GM12873 (cell line): ENCODE measurements at regions not wholly inside any gene's neighbourhood (a gene's known extent, or its start where the extent isn't known, plus 50 kb on each side); places are given as distances from the start of the nearest gene placed in this dataset.

ENCODE experiments used
- CTCF ChIP-seq: IDR thresholded peaks from 2 replicates; pipeline ENCODE4 v1.5.1; 2012; ENCODE audit warnings: low read depth, mild to moderate bottlenecking, moderate library complexity, low read length, control low read depth; ENCODE audit not compliant: insufficient read depth; ENCODE audit errors: missing control alignments

- no peak for TF ChIP-seq CTCF
Measured at GRCh38 chr2:42879121-42879705, 86.8 kb upstream of the HAAO start.

GRCh38 chr2:42878581-42878980 lies 86.2 kb upstream of the HAAO start:
- TF ChIP-seq CTCF: no peak

- TF ChIP-seq CTCF: no peak
Measured at GRCh38 chr2:42877936-42878335, 85.6 kb upstream of the HAAO start.

GRCh38 chr2:42877511-42877910 lies 85.1 kb upstream of the HAAO start:
- TF ChIP-seq CTCF: no peak

GRCh38 chr2:42876326-42876751 lies 84.0 kb upstream of the HAAO start:
- TF ChIP-seq CTCF: no peak

- TF ChIP-seq CTCF: no peak
Measured at GRCh38 chr2:42875880-42876279, 83.5 kb upstream of the HAAO start.

GRCh38 chr2:42874949-42875801 lies 82.8 kb upstream of the HAAO start:
- TF ChIP-seq CTCF: no peak
